Neural progenitor cell (in vitro differentiated cells): ENCODE measurements at regions not wholly inside any gene's neighbourhood (a gene's known extent, or its start where the extent isn't known, plus 50 kb on each side); places are given as distances from the start of the nearest gene placed in this dataset.

Experiments used
- DNase-seq: peaks from one replicate; pipeline ENCODE4 v3.0.0-alpha.2; 2016; ENCODE audit warnings: low spot score
- H2AFZ ChIP-seq: fragments of 200-600 bp; sonication (generic); replicated peaks from 2 replicates; pipeline ENCODE4 v1.6.1; 2016; ENCODE audit warnings: antibody characterized with exemption
- H3F3A ChIP-seq: fragments of 200-600 bp; sonication (generic); 2 replicates; pipeline ENCODE4 v1.6.1; 2016; ENCODE audit warnings: antibody characterized with exemption, low read depth
- H3K27ac ChIP-seq: fragments of 200-600 bp; sonication (generic); 2 replicates; pipeline ENCODE4 v1.5.1; 2016; ENCODE audit warnings: mild to moderate bottlenecking
- H3K27me3 ChIP-seq: fragments of 200-600 bp; sonication (generic); 2 replicates; pipeline ENCODE4 v1.6.1; 2016; ENCODE audit warnings: mild to moderate bottlenecking, moderate library complexity
- H3K36me3 ChIP-seq: fragments of 200-600 bp; sonication (generic); 2 replicates; pipeline ENCODE4 v1.5.1; 2016
- H3K4me1 ChIP-seq: fragments of 200-600 bp; sonication (generic); 2 replicates; pipeline ENCODE4 v1.6.1; 2016; ENCODE audit warnings: mixed run types
- H3K4me2 ChIP-seq: fragments of 200-600 bp; sonication (generic); 2 replicates; pipeline ENCODE4 v1.6.1; 2016
- H3K4me3 ChIP-seq: fragments of 200-600 bp; sonication (generic); 2 replicates; pipeline ENCODE4 v1.5.1; 2016
- H3K79me2 ChIP-seq: fragments of 200-600 bp; sonication (generic); 2 replicates; pipeline ENCODE4 v1.6.1; 2016; ENCODE audit warnings: low read depth
- H3K9ac ChIP-seq: fragments of 200-600 bp; sonication (generic); 2 replicates; pipeline ENCODE4 v1.6.1; 2016
- H3K9me3 ChIP-seq: fragments of 200-600 bp; sonication (generic); 2 replicates; pipeline ENCODE4 v1.5.1; 2016; ENCODE audit warnings: low read depth
- H4K20me1 ChIP-seq: fragments of 200-600 bp; sonication (generic); 2 replicates; pipeline ENCODE4 v1.6.1; 2016; ENCODE audit warnings: low read depth
- H3K27ac Mint-ChIP-seq: 3 replicates; pipeline ENCODE4 v1.8.0; 2021; ENCODE audit warnings: mixed read lengths
- H3K27me3 Mint-ChIP-seq: 2 replicates; pipeline ENCODE4 v1.8.0; 2022; ENCODE audit warnings: low read depth, mild to moderate bottlenecking, inconsistent platforms, moderate library complexity, mixed read lengths; ENCODE audit not compliant: insufficient read depth
- H3K36me3 Mint-ChIP-seq: 3 replicates; pipeline ENCODE4 v1.8.0; 2021; ENCODE audit warnings: mixed read lengths
- H3K4me1 Mint-ChIP-seq: 3 replicates; pipeline ENCODE4 v1.8.0; 2021; ENCODE audit warnings: mixed read lengths
- H3K4me3 Mint-ChIP-seq: 3 replicates; pipeline ENCODE4 v1.8.0; 2021; ENCODE audit warnings: mild to moderate bottlenecking, moderate library complexity, mixed read lengths
- H3K9me3 Mint-ChIP-seq: 3 replicates; pipeline ENCODE4 v1.8.0; 2020; ENCODE audit warnings: mixed read lengths
- EZH2 ChIP-seq: fragments of 200-600 bp; sonication (generic); IDR thresholded peaks from 2 replicates; pipeline ENCODE4 v1.6.1; 2017; ENCODE audit warnings: antibody characterized with exemption, mild to moderate bottlenecking, moderate library complexity
- EZH2phosphoT487 ChIP-seq: fragments of 200-600 bp; sonication (generic); IDR thresholded peaks from 2 replicates; pipeline ENCODE4 v1.6.1; 2017; ENCODE audit warnings: antibody characterized with exemption
- TF ChIP-seq, protein P1 (sequence below): fragments of 200-600 bp; sonication (generic); IDR thresholded peaks from 2 replicates; pipeline ENCODE4 v1.5.1; 2017; ENCODE audit warnings: antibody characterized with exemption, mild to moderate bottlenecking

- H4K20me1 ChIP-seq, result no peaks in the 10 kb centered on the region
- H3K9me3 ChIP-seq, result no peaks in the 10 kb centered on the region
- no peak overlapping the region for H3K27ac ChIP-seq
- no peak overlapping the region for H2AFZ ChIP-seq
- no peaks in the 10 kb centered on the region for H3K27me3 ChIP-seq
- Mint-ChIP-seq H3K27me3 (peaks cover 2% of the 10 kb centered on the region), H3K36me3 (peaks cover 8% of the 10 kb centered on the region), H3K9me3 (peaks cover 10% of the 10 kb centered on the region), H3K27ac (peak overlapping the region; percentile 80), H3K4me1 (peaks cover 29% of the 10 kb centered on the region), H3K4me3 (no peak overlapping the region)
- DNase-seq, result no peak
- no peaks in the 10 kb centered on the region for H3K79me2 ChIP-seq
- H3F3A ChIP-seq, result no peaks in the 10 kb centered on the region
- no peak overlapping the region for H3K9ac ChIP-seq
- no peaks in the 10 kb centered on the region for H3K36me3 ChIP-seq
- no peak overlapping the region for H3K4me2 ChIP-seq
- H3K4me3 ChIP-seq, result no peak overlapping the region
- TF ChIP-seq EZH2, result no peak
- TF ChIP-seq, protein P1, sequence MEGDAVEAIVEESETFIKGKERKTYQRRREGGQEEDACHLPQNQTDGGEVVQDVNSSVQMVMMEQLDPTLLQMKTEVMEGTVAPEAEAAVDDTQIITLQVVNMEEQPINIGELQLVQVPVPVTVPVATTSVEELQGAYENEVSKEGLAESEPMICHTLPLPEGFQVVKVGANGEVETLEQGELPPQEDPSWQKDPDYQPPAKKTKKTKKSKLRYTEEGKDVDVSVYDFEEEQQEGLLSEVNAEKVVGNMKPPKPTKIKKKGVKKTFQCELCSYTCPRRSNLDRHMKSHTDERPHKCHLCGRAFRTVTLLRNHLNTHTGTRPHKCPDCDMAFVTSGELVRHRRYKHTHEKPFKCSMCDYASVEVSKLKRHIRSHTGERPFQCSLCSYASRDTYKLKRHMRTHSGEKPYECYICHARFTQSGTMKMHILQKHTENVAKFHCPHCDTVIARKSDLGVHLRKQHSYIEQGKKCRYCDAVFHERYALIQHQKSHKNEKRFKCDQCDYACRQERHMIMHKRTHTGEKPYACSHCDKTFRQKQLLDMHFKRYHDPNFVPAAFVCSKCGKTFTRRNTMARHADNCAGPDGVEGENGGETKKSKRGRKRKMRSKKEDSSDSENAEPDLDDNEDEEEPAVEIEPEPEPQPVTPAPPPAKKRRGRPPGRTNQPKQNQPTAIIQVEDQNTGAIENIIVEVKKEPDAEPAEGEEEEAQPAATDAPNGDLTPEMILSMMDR, result no peak
- TF ChIP-seq EZH2phosphoT487, result no peak
- H3K4me1 ChIP-seq, result no peaks in the 10 kb centered on the region
These were observed 96.8 kb upstream of the AGR3 start for GRCh38 chr7:16978358-16979244.

- Histone ChIP-seq H3K4me1 (no peaks in the 10 kb centered on the region), H3K9ac (no peak overlapping the region), H3K79me2 (no peaks in the 10 kb centered on the region), H2AFZ (no peak overlapping the region), H3K27ac (no peak overlapping the region), H3F3A (no peaks in the 10 kb centered on the region), H3K4me3 (no peak overlapping the region), H3K27me3 (no peaks in the 10 kb centered on the region), H3K9me3 (no peaks in the 10 kb centered on the region), H3K36me3 (no peaks in the 10 kb centered on the region), H4K20me1 (no peaks in the 10 kb centered on the region), H3K4me2 (no peak overlapping the region)
- DNase-seq, result no peak
- peaks cover 8% of the 10 kb centered on the region for H3K36me3 Mint-ChIP-seq
- H3K27ac Mint-ChIP-seq, result no peak overlapping the region
- H3K4me3 Mint-ChIP-seq, result no peak overlapping the region
- H3K27me3 Mint-ChIP-seq, result peaks cover 2% of the 10 kb centered on the region
- TF ChIP-seq, protein P1, result no peak
- TF ChIP-seq EZH2phosphoT487 (no peak), EZH2 (no peak)
- H3K4me1 Mint-ChIP-seq, result peaks cover 27% of the 10 kb centered on the region
- peaks cover 10% of the 10 kb centered on the region for H3K9me3 Mint-ChIP-seq
These were observed 98.8 kb upstream of the AGR3 start for GRCh38 chr7:16980539-16980938.

DNA sequence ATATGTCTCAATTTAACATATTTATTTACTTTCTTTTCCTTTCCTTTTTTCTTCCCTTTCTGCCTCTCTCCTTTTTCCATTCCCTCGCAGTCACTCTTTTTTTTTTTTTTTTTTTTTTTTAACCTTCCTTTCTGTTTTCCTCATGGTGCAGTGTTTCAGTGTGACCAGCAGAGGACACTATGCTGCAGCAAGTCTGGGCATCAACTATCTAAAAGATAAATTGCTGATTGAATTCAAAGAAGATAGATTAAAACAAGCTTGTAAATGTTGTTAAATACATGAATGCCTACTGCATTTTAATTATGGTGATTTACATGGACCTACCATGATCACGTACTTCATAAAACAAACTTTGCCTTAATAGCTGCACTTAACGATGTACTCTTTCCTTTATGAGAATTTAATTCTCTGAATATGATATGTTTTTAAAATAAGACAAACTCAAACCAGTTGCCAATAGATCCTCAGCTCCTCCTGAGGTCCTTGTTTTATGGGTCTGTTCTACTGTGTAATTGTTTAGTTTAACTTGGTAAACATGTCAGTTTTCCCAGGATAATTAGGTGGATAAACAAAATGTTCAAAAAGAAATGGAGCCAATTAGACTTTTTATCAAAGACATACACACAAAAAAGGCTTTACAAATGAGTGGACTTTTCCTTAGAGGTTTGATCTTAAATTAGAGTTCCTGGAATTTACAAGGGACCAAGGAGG, 101.0 kb upstream of the AGR3 start:
- H3K27ac ChIP-seq, result no peak overlapping the region
- no peaks in the 10 kb centered on the region for H3K79me2 ChIP-seq
- peak; percentile 42 for DNase-seq
- H3K9ac ChIP-seq, result no peak overlapping the region
- no peaks in the 10 kb centered on the region for H3K4me1 ChIP-seq
- no peaks in the 10 kb centered on the region for H3F3A ChIP-seq
- H3K4me2 ChIP-seq, result no peak overlapping the region
- H3K4me3 ChIP-seq, result no peak overlapping the region
- no peaks in the 10 kb centered on the region for H3K27me3 ChIP-seq
- no peaks in the 10 kb centered on the region for H3K9me3 ChIP-seq
- Mint-ChIP-seq H3K4me3 (no peak overlapping the region), H3K27me3 (no peaks in the 10 kb centered on the region), H3K27ac (no peak overlapping the region), H3K36me3 (peaks cover 6% of the 10 kb centered on the region), H3K9me3 (peaks cover 7% of the 10 kb centered on the region), H3K4me1 (peaks cover 15% of the 10 kb centered on the region)
- TF ChIP-seq EZH2 (no peak), EZH2phosphoT487 (no peak)
- TF ChIP-seq, protein P1, result peak; percentile 91
- H3K36me3 ChIP-seq, result no peaks in the 10 kb centered on the region
- H4K20me1 ChIP-seq, result no peaks in the 10 kb centered on the region
- no peak overlapping the region for H2AFZ ChIP-seq
